Large intestine (tissue), 3 donors: ENCODE measurements at regions not wholly inside any gene's neighbourhood (a gene's known extent, or its start where the extent isn't known, plus 50 kb on each side); places are given as distances from the start of the nearest gene placed in this dataset.
"Not testable (repeated sequence)": the region's sequence is repeated elsewhere in the genome, so short reads cannot be mapped to it uniquely, and the experiment has no call there.

Source experiments
- DNase-seq, 2 donors: peaks; one replicate each; pipeline versions ENCODE4 v3.0.0 to v3.0.0-alpha.2; 2013
- H3K27ac ChIP-seq: one replicate; pipeline ENCODE4 v1.5.1; 2013; ENCODE audit warnings: low read length
- H3K27me3 ChIP-seq: 2 replicates; pipeline ENCODE4 v1.6.1; 2013; ENCODE audit warnings: low read length; ENCODE audit not compliant: control insufficient read depth, insufficient read depth
- H3K36me3 ChIP-seq: 2 replicates; pipeline ENCODE4 v1.6.1; 2013; ENCODE audit warnings: low read length; ENCODE audit not compliant: control insufficient read depth, insufficient read depth
- H3K4me1 ChIP-seq: one replicate; pipeline ENCODE4 v1.6.1; 2013; ENCODE audit warnings: low read length; ENCODE audit not compliant: control insufficient read depth, insufficient read depth
- H3K4me3 ChIP-seq: one replicate; pipeline ENCODE4 v1.5.1; 2013; ENCODE audit warnings: low read length
- H3K9me3 ChIP-seq: one replicate; pipeline ENCODE4 v1.6.1; 2013; ENCODE audit warnings: mild to moderate bottlenecking, low read depth, low read length, moderate library complexity; ENCODE audit not compliant: control insufficient read depth
- WGBS: methylation state at CpG from one replicate; pipeline ENCODE4 v1.1.5; 2013; ENCODE audit warnings: low lambda C conversion rate; ENCODE audit not compliant: insufficient coverage; 5-methylcytosine and 5-hydroxymethylcytosine counted together

- H3K9me3 ChIP-seq = no peaks in the 10 kb centered on the region
- whole genome bisulfite sequencing = 80% methylated on average over 1 of the region's 3 CpGs
Observed at GRCh38 chr2:131584380-131584779, 56.7 kb downstream of the CCDC74A start.

GRCh38 chr2:131584940-131585339 is 57.3 kb downstream of the CCDC74A start:
- WGBS = no CpG with 5 or more reads among the region's 4 CpGs
- Histone ChIP-seq H3K36me3 (no peaks in the 10 kb centered on the region), H3K27ac (no peak overlapping the region), H3K27me3 (no peaks in the 10 kb centered on the region), H3K4me3 (no peak overlapping the region), H3K4me1 (no peaks in the 10 kb centered on the region), H3K9me3 (no peaks in the 10 kb centered on the region)
- no peak for DNase-seq

More at GRCh38 chr2:131584380-131584779, 56.7 kb downstream of the CCDC74A start:
- Histone ChIP-seq H3K27me3 (no peaks in the 10 kb centered on the region), H3K4me3 (no peak overlapping the region), H3K4me1 (no peaks in the 10 kb centered on the region), H3K27ac (no peak overlapping the region), H3K36me3 (no peaks in the 10 kb centered on the region)
- DNase-seq = no peak

- WGBS = 83% methylated on average over 5 of the region's 5 CpGs
Observed at GRCh38 chr2:131588152-131588873, 60.6 kb downstream of the CCDC74A start.

GRCh38 chr2:131589126-131589525 is 61.4 kb downstream of the CCDC74A start:
- H3K4me1 ChIP-seq, H3K27ac ChIP-seq, DNase-seq, H3K36me3 ChIP-seq, H3K9me3 ChIP-seq, H3K27me3 ChIP-seq, H3K4me3 ChIP-seq: not testable (repeated sequence)
- WGBS = no CpG with 5 or more reads among the region's 6 CpGs

More at GRCh38 chr2:131588152-131588873, 60.6 kb downstream of the CCDC74A start:
- Histone ChIP-seq H3K9me3 (no peaks in the 10 kb centered on the region), H3K27ac (no peak overlapping the region), H3K27me3 (no peaks in the 10 kb centered on the region), H3K4me1 (no peaks in the 10 kb centered on the region), H3K36me3 (no peaks in the 10 kb centered on the region), H3K4me3 (no peak overlapping the region)
- DNase-seq = no peak

GRCh38 chr2:131590366-131590765 is 62.7 kb downstream of the CCDC74A start:
- WGBS = no CpG with 5 or more reads among the region's 8 CpGs
- H3K4me3 ChIP-seq = no peak overlapping the region
- no peak for DNase-seq
- H3K27ac ChIP-seq = no peak overlapping the region
- H3K4me1 ChIP-seq = no peaks in the 10 kb centered on the region
- H3K9me3 ChIP-seq = no peaks in the 10 kb centered on the region
- H3K36me3 ChIP-seq = no peaks in the 10 kb centered on the region
- no peaks in the 10 kb centered on the region for H3K27me3 ChIP-seq

- no peak for DNase-seq
- Histone ChIP-seq H3K36me3 (no peaks in the 10 kb centered on the region), H3K4me1 (no peaks in the 10 kb centered on the region), H3K4me3 (no peak overlapping the region), H3K27me3 (no peaks in the 10 kb centered on the region), H3K9me3 (no peaks in the 10 kb centered on the region), H3K27ac (no peak overlapping the region)
- no CpG with 5 or more reads among the region's 39 CpGs for WGBS
Observed at GRCh38 chr2:131590896-131591295, 63.2 kb downstream of the CCDC74A start.

GRCh38 chr2:131596561-131596960 is 68.9 kb downstream of the CCDC74A start:
- H3K27ac ChIP-seq, H3K4me1 ChIP-seq, H3K9me3 ChIP-seq, H3K4me3 ChIP-seq, H3K27me3 ChIP-seq, H3K36me3 ChIP-seq, DNase-seq: not testable (repeated sequence)
- WGBS = no CpG with 5 or more reads among the region's 5 CpGs

GRCh38 chr2:131602444-131602843 is 74.8 kb downstream of the CCDC74A start:
- not testable (repeated sequence) for DNase-seq, H3K27ac ChIP-seq, H3K4me1 ChIP-seq, H3K36me3 ChIP-seq, H3K4me3 ChIP-seq, H3K9me3 ChIP-seq, H3K27me3 ChIP-seq
- WGBS = no CpG with 5 or more reads among the region's 5 CpGs

- no CpG with 5 or more reads among the region's 2 CpGs for WGBS
- not testable (repeated sequence) for H3K9me3 ChIP-seq, DNase-seq, H3K4me1 ChIP-seq, H3K27me3 ChIP-seq, H3K4me3 ChIP-seq, H3K36me3 ChIP-seq, H3K27ac ChIP-seq
Observed at GRCh38 chr2:131604652-131605051, 77.0 kb downstream of the CCDC74A start.

GRCh38 chr2:131606366-131606765 is 78.7 kb downstream of the CCDC74A start:
- not testable (repeated sequence) for H3K27ac ChIP-seq, H3K27me3 ChIP-seq, H3K4me1 ChIP-seq, DNase-seq, H3K9me3 ChIP-seq, H3K36me3 ChIP-seq, H3K4me3 ChIP-seq
- WGBS = 57% methylated on average over 1 of the region's 1 CpG

GRCh38 chr2:131607056-131607455 is 79.4 kb downstream of the CCDC74A start:
- not testable (repeated sequence) for H3K27ac ChIP-seq, DNase-seq, H3K4me3 ChIP-seq, H3K36me3 ChIP-seq, H3K4me1 ChIP-seq, H3K27me3 ChIP-seq, H3K9me3 ChIP-seq
- WGBS = 71% methylated on average over 1 of the region's 5 CpGs
